Middle frontal gyrus (tissue), 1 donor: ENCODE measurements at regions not wholly inside any gene's neighbourhood (a gene's known extent, or its start where the extent isn't known, plus 50 kb on each side); places are given as distances from the start of the nearest gene placed in this dataset.
A peak's percentile ranks its signal among the peaks of the same experiment; 100 is the strongest.
"Not testable (repeated sequence)": the region's sequence is repeated elsewhere in the genome, so short reads cannot be mapped to it uniquely, and the experiment has no call there.

Experiments
- DNase-seq: peaks from one replicate; pipeline ENCODE4 v3.0.0-alpha.2; 2015; ENCODE audit warnings: low spot score; ENCODE audit errors: extremely low spot score

DNA sequence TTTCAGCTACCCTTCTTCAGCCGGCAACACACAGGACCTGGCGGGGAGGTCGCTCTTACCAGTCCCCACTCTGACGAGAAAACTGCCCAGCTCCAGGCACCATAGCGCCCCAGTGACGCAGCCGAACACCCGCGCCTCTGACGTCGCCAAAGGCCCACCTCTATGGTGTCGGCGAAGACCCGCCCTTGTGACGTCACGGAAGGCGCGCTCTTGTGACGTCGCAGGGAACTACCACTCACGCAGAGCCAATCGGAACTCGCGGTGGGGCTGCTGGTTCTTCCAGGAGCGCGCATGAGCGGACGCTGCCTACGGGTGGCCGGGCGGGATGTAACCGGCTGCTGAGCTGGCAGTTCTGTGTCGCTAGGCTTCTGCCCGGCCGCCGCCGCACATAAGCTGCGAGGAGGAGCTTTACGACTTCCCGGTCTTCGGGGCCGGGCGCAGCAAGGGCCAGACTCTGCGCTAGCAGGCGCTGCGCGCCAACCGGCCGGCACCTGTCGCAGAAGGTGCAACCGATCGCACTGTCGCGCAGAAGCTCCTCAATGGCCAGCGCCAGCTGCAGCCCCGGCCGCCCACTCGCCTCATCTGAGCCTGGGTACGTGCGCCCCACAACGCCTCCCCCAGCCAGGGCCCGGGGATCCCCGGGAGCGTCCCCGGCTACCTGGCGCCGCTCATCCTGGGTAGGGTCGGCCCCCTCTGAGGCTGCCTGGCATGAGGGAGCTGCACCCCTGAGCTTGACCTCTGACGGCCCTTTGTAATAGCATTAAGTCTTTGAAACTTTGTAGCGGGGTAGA is 121.3 kb upstream of the FBXO28 start:
- peak; percentile 97 for DNase-seq

DNA sequence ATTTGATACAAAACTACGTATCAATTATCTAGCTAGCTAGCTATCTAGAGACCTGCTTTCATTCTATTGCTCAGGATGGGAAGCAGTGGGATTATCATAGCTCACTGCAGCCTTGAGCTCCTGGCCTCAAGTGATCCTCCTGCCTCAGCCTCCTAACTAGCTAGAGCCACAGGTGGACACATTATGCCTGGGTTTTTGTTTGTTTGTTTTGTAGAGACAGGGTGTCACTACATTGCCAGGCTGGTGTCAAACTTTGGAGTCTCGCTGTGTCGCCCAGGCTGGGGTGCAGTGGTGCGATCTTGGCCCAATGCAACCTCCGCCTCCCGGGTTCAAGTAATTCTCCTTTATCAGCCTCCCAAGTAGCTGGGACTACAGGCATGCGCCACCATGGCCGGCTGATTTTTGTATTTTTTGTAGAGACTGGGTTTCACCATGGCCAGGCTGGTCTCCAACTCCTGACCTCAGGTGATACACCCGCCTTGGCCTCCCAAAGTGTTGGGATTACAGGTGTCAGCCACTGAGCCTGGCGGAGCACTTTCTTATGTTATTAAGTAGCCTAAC is 122.5 kb upstream of the FBXO28 start:
- DNase-seq, result not testable (repeated sequence)

DNA sequence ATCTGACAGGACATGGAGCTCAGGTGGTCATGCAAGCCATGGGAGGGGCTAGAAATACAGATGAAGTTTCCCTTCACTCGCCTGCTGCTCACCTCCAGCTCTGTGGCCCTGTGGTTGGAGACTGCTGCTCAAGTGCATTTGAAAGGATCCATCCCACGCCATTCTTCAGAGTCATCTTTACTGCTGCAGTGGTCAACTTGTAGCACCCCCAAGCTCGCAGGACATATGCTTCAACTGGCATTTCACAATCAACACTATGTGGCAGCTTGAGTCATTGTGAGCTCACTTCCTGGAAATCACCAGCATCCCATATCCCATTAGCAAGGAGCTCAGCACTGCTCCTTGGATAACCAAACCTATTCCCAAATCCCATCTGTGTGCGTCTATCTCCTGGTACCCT is 116.2 kb upstream of the TP53BP2 start:
- DNase-seq, result not testable (repeated sequence)

DNA sequence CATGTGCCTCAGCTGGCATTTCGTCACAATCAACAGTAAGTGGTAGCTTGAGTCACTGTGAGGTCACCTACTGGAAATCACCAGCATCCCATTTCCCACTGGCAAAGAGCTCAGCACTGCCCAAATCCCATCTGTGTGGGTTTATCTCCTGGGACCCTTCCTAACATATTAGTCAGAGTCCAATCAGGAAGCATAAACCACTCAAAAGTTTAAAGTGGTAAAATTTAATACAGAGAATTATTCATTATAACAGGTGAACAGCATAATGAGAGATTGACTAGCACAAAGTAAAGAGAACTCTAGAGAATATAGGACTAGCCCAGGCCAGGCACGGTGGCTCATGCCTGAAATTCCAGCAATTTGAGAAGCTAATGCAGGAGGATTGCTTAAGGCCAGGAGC is 107.1 kb upstream of the TP53BP2 start:
- not testable (repeated sequence) for DNase-seq

DNA sequence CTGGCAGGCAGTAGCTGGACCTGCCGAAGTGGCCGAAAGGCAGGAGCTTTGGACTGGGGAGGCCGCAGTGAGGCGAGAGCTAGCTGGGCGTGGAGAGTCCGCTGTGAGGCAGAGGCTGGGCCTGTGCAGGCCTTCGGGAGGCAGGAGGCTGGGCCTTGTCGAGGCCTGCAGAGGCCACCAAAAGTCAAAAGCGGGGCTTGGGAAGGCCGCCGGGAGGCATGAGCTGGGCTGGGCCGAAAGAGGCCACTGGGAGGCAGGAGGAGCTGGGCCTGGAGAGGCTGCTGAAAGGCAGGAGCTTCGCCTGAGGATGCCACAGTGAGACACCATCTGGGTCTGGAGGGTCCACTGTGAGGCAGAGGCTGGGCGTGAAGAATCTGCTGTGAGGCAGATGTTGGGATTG is 105.8 kb upstream of the TP53BP2 start:
- DNase-seq, result not testable (repeated sequence)

DNA sequence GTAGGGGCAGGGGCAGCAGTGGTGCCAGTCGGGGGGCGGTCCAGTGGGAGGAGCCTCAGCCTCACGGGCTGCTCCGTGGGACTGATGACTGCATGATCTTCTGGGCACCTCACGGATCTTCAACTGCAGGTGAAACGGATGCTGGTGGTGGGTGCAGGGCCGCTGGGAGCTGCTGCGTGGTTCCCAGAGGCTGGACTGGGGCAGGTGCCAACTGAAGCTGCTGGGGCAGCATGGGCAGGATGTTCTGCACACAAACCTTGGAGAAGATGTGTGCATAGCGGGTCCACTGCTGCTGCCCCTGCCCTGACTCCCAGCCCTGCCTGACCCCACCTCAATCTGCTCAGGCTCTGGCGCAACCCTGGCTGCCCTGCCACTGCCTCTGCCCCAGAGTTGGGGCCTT is 104.2 kb upstream of the TP53BP2 start:
- not testable (repeated sequence) for DNase-seq

DNA sequence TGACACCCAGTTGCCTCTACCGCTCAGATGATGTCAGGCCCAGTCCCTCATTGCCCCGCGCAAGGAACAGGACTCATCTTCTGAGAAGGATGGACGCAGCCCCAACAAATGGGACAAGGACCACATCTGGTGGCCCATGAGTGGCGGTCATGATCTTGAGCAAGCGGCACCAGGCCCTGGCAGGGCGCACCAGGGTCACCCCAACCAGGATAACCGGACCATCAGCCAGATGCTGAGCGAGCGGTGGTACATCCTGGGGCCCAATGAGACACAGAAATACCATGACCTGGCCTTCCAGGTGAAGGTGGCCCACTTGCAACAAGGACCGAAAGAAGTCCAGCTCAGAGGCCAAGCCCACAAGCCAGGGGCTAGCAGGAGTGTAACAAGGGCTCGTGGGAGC is 102.3 kb upstream of the TP53BP2 start:
- not testable (repeated sequence) for DNase-seq

DNA sequence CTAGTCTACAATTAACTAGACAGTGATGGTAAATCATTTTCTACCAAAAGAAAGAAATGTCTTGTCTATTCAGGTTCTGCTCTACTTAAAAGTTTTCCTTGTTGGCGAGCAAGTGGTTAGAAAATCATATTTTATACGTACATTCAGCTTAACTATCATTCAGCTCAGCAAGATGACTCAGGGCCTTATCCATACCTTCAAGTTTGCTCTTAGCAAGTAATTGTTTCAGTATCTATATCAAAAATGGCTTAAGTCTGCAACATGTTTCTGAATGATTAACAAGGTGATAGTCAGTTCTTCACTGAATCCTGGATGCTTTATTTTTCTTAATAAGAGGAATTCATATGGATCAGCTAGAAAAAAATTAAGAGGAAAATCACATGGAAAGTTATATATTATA is 90.8 kb upstream of the TP53BP2 start:
- not testable (repeated sequence) for DNase-seq

DNA sequence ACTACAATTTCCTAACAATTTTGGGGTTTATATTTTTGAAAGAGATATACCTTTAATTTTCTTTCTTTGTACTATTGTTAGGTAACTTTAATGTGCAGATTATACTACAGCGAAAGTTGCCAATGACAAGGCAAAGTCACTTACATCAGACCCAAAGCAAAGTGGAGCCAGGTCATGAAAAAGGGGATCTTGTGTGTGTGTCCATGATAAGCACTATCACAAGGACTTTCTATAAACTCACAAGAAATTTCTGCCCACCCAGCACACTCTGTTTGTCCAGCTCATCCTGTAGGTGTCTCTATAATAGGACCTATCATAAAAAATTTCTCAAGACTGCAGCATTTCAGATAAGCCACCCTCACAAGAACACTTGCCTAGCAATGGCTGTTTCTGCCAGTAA is 85.7 kb upstream of the TP53BP2 start:
- DNase-seq, result not testable (repeated sequence)

DNA sequence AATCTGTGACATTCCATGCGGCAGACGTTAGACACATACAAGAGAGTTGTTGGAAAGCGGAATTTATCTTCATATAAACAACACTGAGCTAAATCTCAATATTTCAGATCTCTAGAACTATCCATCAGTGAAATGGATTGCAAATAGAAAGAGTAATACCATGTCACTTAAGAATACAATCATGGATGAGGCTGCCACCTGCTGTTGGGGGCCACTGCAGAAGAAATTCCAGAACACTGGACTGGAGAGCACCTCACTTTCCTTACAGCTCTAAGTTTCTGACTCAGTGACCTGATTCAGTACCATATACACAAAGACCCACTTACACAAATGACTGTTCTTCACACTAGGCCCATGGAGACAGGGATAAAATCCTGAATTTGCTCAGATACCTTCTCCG is 75.1 kb upstream of the TP53BP2 start:
- not testable (repeated sequence) for DNase-seq

DNA sequence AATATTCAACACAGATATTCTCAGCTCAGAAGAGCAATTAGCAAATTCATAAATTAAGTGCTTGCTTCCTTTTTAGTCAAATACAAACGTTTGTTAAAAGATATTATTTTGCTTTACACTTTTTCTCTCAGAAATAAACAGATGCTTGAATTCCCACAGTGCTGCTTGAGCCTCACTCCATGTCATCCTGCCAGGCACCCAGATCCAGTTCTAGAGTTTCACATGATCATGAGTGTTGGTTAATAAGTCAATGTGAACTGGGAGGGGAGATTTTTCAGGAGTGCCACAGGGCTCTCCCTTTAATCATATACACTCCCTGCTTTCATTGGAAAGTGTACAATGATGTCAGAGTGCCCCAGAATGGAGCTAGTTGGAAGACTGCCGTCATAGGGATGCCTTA is 69.7 kb upstream of the TP53BP2 start:
- DNase-seq, result not testable (repeated sequence)

DNA sequence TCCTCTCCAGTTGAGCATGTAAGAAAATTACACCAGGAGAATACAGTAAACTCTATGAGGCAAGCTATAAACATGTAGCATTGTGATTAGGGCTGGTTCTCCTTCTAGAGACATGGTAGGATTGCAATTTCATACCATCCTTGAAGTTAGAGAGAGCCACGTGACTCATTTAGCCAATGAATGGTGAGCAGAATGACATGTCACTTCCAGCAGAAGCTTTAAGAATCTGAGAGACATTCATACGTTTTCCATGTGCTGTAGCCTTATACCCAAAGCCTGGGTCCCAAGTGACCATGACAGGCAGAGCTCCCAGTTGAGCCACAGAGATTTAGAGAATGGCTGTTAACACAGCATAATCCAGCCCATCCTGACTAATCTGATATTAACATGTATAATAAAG is 68.0 kb upstream of the TP53BP2 start:
- DNase-seq, result not testable (repeated sequence)

DNA sequence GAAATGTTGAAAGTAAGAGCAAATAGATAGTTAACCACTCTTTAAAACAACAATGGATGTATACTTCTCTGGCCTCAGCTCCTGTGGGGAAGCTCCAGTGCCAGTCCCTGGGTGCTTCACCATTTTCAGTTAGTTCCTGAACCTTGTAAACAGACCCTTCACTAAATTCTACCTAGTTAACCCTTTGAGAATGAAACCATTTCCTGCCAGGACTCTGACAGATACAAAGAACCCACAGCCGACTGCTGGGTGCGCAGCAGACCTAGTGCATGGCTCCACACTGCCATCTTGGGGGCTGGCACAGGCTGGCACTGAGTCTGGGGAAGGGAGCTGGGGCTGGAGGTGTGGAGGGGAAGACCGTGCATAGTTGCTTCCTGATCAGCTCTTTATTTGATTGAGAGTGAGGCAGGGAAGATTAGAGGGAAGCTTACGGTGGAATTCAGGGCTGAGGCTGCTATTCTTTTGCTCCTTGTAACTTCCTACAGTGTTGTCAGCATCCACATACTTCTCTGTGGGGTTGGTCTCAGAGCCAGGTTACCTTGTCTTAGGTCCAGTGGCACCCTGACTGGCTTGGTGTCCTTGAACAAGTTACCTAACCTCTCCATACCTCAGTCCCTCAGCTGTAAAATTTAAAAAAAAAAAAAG is 62.3 kb upstream of the TP53BP2 start:
- DNase-seq, result not testable (repeated sequence)

DNA sequence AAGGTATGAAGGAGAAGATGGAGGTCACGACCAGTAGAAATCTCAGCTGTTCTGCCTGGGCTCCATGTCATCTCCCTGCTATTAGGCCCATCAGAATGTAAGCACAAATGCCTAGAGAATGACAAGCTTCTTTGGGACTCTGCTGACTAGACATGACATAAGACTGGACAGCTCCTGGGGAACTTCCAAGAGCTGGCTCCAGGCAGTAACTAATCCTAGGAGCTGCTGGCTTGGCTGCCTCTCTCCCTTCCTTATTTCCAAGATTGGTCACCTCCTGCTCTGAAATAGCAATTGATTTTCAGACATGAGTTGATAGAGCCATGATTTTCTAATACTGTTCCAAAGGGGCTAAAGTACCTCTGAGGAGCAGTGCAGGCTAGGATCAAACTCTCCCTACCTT is 57.5 kb upstream of the TP53BP2 start:
- not testable (repeated sequence) for DNase-seq

DNA sequence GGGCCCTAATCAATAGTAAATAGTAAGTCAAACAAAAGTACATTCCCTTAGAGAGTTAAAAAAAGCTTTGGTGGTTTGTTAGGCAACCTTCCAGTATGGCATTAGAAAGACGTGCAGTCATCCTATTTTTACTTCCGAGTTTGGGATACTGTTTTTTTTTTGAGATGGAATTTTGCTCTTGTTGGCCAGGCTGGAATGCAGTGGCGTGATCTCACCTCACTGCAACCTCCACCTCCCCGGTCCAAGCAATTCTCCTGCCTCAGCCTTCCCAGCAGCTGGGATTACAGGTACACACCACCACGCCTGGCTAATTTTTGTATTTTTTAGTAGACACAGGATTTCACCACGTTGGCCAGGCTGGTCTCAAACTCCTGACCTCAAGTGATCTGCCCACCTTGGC is 54.0 kb upstream of the TP53BP2 start:
- DNase-seq, result not testable (repeated sequence)

DNA sequence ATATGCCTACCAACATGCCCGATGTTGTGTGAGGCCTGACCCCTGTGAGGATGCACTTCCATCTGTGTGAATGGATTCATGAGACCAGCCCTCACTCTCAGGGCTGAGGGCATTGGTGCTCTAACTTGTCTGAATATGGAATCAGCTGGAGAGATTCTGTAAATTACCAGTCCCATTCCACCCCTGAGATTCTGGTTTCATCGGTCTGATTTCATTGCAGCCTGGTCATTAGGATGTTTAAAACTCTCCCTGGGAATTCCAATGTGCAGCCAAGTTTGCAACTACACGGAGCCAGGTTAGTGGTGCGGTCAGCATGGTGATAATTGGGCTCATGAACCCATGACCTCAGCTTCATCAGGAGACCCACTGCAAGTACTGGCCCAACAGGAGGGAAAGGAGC is 51.4 kb upstream of the TP53BP2 start:
- not testable (repeated sequence) for DNase-seq

DNA sequence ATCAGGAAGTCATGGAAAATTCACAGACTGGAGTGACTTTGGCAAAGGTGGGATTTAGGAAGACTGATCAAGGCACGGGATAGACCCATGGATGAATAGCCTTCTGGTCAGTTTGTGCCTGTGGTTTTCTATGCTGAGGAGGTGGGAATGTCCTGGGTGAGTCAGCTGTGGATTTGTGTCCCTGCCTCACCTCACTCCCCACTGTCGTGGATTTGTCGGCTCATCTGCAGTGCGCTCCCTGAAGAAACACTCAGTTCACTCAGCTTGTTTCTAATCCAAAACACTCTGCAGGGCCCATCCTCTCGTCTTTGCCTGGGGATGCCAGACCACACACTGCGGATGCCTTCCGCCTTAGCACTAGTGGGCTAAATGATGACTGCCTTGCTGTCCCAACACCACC is 50.2 kb upstream of the TP53BP2 start:
- DNase-seq, result not testable (repeated sequence)
